Endothelial cell of umbilical vein (primary cell): ENCODE measurements at regions not wholly inside any gene's neighbourhood (a gene's known extent, or its start where the extent isn't known, plus 50 kb on each side); places are given as distances from the start of the nearest gene placed in this dataset.

Experiments
- BruUV-seq: library from RNA; stranded (reverse); fragments of 400-500 nt; replicated peaks from 2 replicates; lab custom pipeline; 2021; lab: Mats Ljungman, UMichigan
- CTCF ChIA-PET: fragments of 300-600, 350-600 bp; sonication (Branson Sonifier 250); formaldehyde crosslinking; loops from one replicate; lab custom pipeline; 2021; ENCODE audit warnings: antibody characterized with exemption, inconsistent platforms; lab: Charles Lee
- POLR2A ChIA-PET: fragments of 300-600, 350-600 bp; sonication (Branson Sonifier 250); formaldehyde crosslinking; loops from one replicate; lab custom pipeline; 2021; ENCODE audit warnings: antibody characterized with exemption, inconsistent platforms; lab: Charles Lee
- DNase-seq: peaks from one replicate; pipeline ENCODE4 v3.0.0-alpha.2; 2011; ENCODE audit warnings: low read depth, low spot score
- FAIRE-seq: peaks from 2 replicates; lab custom pipeline; 2011; peaks lifted over from hg19 to GRCh38; lab: Jason Lieb, UNC
- H2AFZ ChIP-seq: 2 replicates; pipeline ENCODE4 v1.6.0; 2012; ENCODE audit warnings: low read depth, low read length, control low read depth, inconsistent platforms
- H3K27ac ChIP-seq: 2 replicates; pipeline ENCODE4 v1.5.1; 2011; ENCODE audit warnings: low read depth, mild to moderate bottlenecking, control low read depth, low read length, moderate library complexity; ENCODE audit not compliant: insufficient read depth
- H3K27me3 ChIP-seq, 2 experiments: 2 replicates each; pipeline versions ENCODE4 v1.6.0 to v1.6.1; 2011; ENCODE audit warnings: low read length in 2 of 2, mixed read lengths in 1 of 2; ENCODE audit not compliant: control insufficient read depth in 2 of 2, insufficient read depth in 2 of 2
- H3K36me3 ChIP-seq, 2 experiments: 2 replicates in 1 of 2; 3 replicates in 1 of 2; pipeline ENCODE4 v1.5.1; 2011; ENCODE audit warnings: low read length in 2 of 2, mild to moderate bottlenecking in 1 of 2, moderate library complexity in 1 of 2; ENCODE audit not compliant: control insufficient read depth in 2 of 2, insufficient read depth in 2 of 2; ENCODE audit errors: extremely low read depth in 1 of 2
- H3K4me1 ChIP-seq: 3 replicates; pipeline ENCODE4 v1.5.1; 2011; ENCODE audit warnings: mild to moderate bottlenecking, low read length; ENCODE audit not compliant: control insufficient read depth, insufficient read depth; ENCODE audit errors: extremely low read depth
- H3K4me2 ChIP-seq: 2 replicates; pipeline ENCODE4 v1.6.1; 2011; ENCODE audit warnings: low read length, control low read depth, mixed read lengths; ENCODE audit not compliant: insufficient read depth
- H3K4me3 ChIP-seq, 3 experiments: fragments of 200-600 bp in 1 of 3; sonication (generic), shearing (Covaris generic) in 1 of 3; replicated peaks in 1 of 3; 2 replicates each; pipeline ENCODE4 v1.5.1; 2011 to 2016; ENCODE audit warnings: control low read depth in 3 of 3, low read length in 3 of 3, mild to moderate bottlenecking in 2 of 3, inconsistent platforms in 1 of 3, low read depth in 1 of 3, moderate library complexity in 1 of 3; ENCODE audit not compliant: insufficient read depth in 1 of 3
- H3K79me2 ChIP-seq: 2 replicates; pipeline ENCODE4 v1.6.0; 2012; ENCODE audit warnings: low read length, inconsistent platforms; ENCODE audit not compliant: control insufficient read depth, insufficient read depth
- H3K9ac ChIP-seq: replicated peaks from 2 replicates; pipeline ENCODE3; 2011; ENCODE audit warnings: low read length, control low read depth; ENCODE audit not compliant: insufficient read depth; ENCODE audit errors: extremely low read depth
- H3K9me1 ChIP-seq: replicated peaks from 3 replicates; pipeline ENCODE4 v1.6.0; 2011; ENCODE audit warnings: mild to moderate bottlenecking, low read length; ENCODE audit not compliant: control insufficient read depth, insufficient read depth; ENCODE audit errors: extremely low read depth
- H3K9me3 ChIP-seq: replicated peaks from 2 replicates; pipeline ENCODE4 v1.5.1; 2012; ENCODE audit warnings: low read length, inconsistent platforms; ENCODE audit not compliant: control insufficient read depth, insufficient read depth
- H4K20me1 ChIP-seq: replicated peaks from 2 replicates; pipeline ENCODE3; 2011; ENCODE audit warnings: mild to moderate bottlenecking, low read length; ENCODE audit not compliant: control insufficient read depth, insufficient read depth; ENCODE audit errors: extremely low read depth
- EZH2 ChIP-seq: IDR thresholded peaks from 2 replicates; pipeline ENCODE4 v1.6.1; 2012; ENCODE audit warnings: borderline replicate concordance, low read depth, mild to moderate bottlenecking, moderate library complexity, low read length, inconsistent platforms; ENCODE audit not compliant: severe bottlenecking
- FOS ChIP-seq: IDR thresholded peaks from 2 replicates; pipeline ENCODE4 v1.6.1; 2011; ENCODE audit warnings: mild to moderate bottlenecking, low read length, moderate library complexity, borderline replicate concordance; ENCODE audit not compliant: insufficient read depth
- GATA2 ChIP-seq: IDR thresholded peaks from 2 replicates; pipeline ENCODE4 v1.7.0; 2011; ENCODE audit warnings: low read depth, mild to moderate bottlenecking, moderate library complexity, mixed read lengths, low read length; ENCODE audit not compliant: insufficient read length, insufficient read depth
- JUN ChIP-seq: IDR thresholded peaks from 2 replicates; pipeline ENCODE4 v1.6.1; 2011; ENCODE audit warnings: borderline replicate concordance, low read depth; ENCODE audit not compliant: insufficient read length, insufficient read depth
- MYC ChIP-seq: IDR thresholded peaks from one replicate; pipeline ENCODE4 v1.6.1; 2011; ENCODE audit warnings: mild to moderate bottlenecking, low read depth, low read length
- POLR2A ChIP-seq: IDR thresholded peaks from 2 replicates; pipeline ENCODE4 v1.6.1; 2012; ENCODE audit warnings: low read depth, mild to moderate bottlenecking, control low read depth, low read length
- POLR2AphosphoS5 ChIP-seq: IDR thresholded peaks from 2 replicates; pipeline ENCODE4 v1.6.1; 2012; ENCODE audit warnings: low read depth, mild to moderate bottlenecking, control low read depth, low read length, moderate library complexity; ENCODE audit not compliant: insufficient read depth
- dilution Hi-C: fragments of 300-500 bp; cut with MboI; formaldehyde crosslinking; loops from one replicate; pipeline ENCODE4 v1.15.0; 2019; ENCODE audit warnings: low sequenced_read_pairs; ENCODE audit not compliant: extremely low pct_ligation_motif_present
- intact Hi-C: fragments of 100-400 bp; cut with micrococcal nuclease; formaldehyde crosslinking; loops from one replicate; pipeline ENCODE4 v1.10.0; 2022
- TF ChIP-seq, protein P1 (sequence below): IDR thresholded peaks from 2 replicates; pipeline ENCODE4 v1.6.1; 2011; ENCODE audit not compliant: insufficient read depth, insufficient read length
- TF ChIP-seq, protein P2 (sequence below), 2 donors: IDR thresholded peaks; 1 replicate in 1 of 2; 2 replicates in 1 of 2; pipeline ENCODE4 v1.5.1; 2011; ENCODE audit warnings: low read length in 2 of 2, mild to moderate bottlenecking in 2 of 2, moderate library complexity in 2 of 2, control low read depth in 1 of 2, inconsistent platforms in 1 of 2, low read depth in 1 of 2; ENCODE audit not compliant: insufficient read depth in 1 of 2; ENCODE audit errors: extremely low read depth in 1 of 2

DNA sequence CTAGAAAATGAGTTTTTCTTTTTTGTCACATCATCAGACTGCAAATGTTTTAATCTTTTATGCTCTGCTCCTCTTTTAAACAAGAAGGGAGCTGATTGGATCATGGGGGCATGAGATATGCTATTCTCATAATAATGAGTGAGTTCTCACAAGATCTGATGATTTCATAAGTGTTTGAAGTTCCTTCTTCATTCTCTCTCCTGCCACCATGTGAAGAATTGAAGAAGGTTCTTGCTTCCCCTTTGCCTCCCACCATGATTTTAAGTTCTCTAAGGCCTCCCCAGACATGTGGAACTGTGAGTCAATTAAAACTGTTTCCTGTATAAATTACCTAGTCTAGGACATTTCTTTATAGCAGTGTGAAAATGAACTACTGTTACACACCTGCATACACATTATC lies 218.2 kb downstream of the NRIP1 start:
- ChIA-PET POLR2A (no interaction called here), CTCF (no interaction called here)
- TF ChIP-seq, protein P1, sequence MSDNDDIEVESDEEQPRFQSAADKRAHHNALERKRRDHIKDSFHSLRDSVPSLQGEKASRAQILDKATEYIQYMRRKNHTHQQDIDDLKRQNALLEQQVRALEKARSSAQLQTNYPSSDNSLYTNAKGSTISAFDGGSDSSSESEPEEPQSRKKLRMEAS = no peak
- TF ChIP-seq POLR2AphosphoS5 (no peak), FOS (no peak), GATA2 (no peak), POLR2A (no peak), MYC (no peak), EZH2 (no peak), JUN (no peak)
- TF ChIP-seq, protein P2, sequence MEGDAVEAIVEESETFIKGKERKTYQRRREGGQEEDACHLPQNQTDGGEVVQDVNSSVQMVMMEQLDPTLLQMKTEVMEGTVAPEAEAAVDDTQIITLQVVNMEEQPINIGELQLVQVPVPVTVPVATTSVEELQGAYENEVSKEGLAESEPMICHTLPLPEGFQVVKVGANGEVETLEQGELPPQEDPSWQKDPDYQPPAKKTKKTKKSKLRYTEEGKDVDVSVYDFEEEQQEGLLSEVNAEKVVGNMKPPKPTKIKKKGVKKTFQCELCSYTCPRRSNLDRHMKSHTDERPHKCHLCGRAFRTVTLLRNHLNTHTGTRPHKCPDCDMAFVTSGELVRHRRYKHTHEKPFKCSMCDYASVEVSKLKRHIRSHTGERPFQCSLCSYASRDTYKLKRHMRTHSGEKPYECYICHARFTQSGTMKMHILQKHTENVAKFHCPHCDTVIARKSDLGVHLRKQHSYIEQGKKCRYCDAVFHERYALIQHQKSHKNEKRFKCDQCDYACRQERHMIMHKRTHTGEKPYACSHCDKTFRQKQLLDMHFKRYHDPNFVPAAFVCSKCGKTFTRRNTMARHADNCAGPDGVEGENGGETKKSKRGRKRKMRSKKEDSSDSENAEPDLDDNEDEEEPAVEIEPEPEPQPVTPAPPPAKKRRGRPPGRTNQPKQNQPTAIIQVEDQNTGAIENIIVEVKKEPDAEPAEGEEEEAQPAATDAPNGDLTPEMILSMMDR (IDR thresholded peaks at IDR 0.05; ENCODE audit: extremely low read depth in 1 of 2, insufficient read depth in 1 of 2, low read depth in 1 of 2, low read length in 2 of 2) = no peak
- Histone ChIP-seq H3K79me2 (no peaks in the 10 kb centered on the region), H3K9ac (no peak overlapping the region), H3K36me3 (no peaks in the 10 kb centered on the region), H2AFZ (no peak overlapping the region), H3K4me3 (no peak overlapping the region), H3K4me1 (no peaks in the 10 kb centered on the region), H4K20me1 (no peaks in the 10 kb centered on the region), H3K27me3 (no peaks in the 10 kb centered on the region), H3K9me3 (no peaks in the 10 kb centered on the region), H3K9me1 (no peaks in the 10 kb centered on the region), H3K4me2 (no peak overlapping the region), H3K27ac (no peak overlapping the region)
- no peak for DNase-seq
- no peak for FAIRE-seq
- BruUV-seq = no TSS peak
- dilution Hi-C loops (no loop called here), intact Hi-C loops (no loop called here)
